Spleen (tissue), 7 donors: ENCODE measurements at regions not wholly inside any gene's neighbourhood (a gene's known extent, or its start where the extent isn't known, plus 50 kb on each side); places are given as distances from the start of the nearest gene placed in this dataset.

ENCODE experiments used
- POLR2A ChIP-seq, 3 donors: fragments of 450-650 bp; IDR thresholded peaks; one replicate each; pipeline ENCODE4 v1.5.1; 2017; ENCODE audit warnings: antibody characterized with exemption in 3 of 3, mild to moderate bottlenecking in 1 of 3
- TF ChIP-seq, protein P1 (sequence below), 11 experiments: fragments of 200-600 bp in 7 of 11; fragments of 450-650 bp in 4 of 11; sonication (generic) in 4 of 11; IDR thresholded peaks in 8 of 11; conservative IDR thresholded peaks in 3 of 11; 1 replicate in 7 of 11; 2 replicates in 4 of 11; pipeline versions ENCODE4 v1.4.0 to v1.8.0; 2016 to 2021; ENCODE audit warnings: antibody characterized with exemption in 11 of 11, inconsistent platforms in 4 of 11, mild to moderate bottlenecking in 1 of 11
- donor health status: DM: no; HTN: no; CAD: no; lungs with moderate emphysema.
- donor health status: DM: no; HTN: no; CAD: no.
- donor health status: DM: no; HTN: no; CAD: no.

DNA sequence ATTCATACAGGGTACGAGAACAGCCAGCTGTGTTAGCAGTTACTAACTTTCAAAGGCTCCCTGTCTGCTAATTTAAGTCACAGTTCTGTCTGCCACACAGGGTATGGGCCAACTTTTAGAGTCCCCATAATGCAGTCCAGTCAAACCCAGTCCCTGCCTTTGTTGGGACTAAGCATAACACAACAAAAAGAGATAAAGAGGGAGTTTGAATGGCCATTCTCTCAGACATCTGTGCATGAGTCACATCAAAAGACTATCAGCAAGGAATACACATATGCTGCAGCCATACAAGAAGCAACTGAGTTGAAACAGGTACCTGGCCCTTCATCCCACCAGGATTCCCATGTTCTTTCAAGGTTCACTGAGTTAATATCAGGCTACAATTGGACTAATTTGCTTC lies 744.5 kb upstream of the C9orf72 start:
- TF ChIP-seq, protein P1, sequence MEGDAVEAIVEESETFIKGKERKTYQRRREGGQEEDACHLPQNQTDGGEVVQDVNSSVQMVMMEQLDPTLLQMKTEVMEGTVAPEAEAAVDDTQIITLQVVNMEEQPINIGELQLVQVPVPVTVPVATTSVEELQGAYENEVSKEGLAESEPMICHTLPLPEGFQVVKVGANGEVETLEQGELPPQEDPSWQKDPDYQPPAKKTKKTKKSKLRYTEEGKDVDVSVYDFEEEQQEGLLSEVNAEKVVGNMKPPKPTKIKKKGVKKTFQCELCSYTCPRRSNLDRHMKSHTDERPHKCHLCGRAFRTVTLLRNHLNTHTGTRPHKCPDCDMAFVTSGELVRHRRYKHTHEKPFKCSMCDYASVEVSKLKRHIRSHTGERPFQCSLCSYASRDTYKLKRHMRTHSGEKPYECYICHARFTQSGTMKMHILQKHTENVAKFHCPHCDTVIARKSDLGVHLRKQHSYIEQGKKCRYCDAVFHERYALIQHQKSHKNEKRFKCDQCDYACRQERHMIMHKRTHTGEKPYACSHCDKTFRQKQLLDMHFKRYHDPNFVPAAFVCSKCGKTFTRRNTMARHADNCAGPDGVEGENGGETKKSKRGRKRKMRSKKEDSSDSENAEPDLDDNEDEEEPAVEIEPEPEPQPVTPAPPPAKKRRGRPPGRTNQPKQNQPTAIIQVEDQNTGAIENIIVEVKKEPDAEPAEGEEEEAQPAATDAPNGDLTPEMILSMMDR (IDR thresholded peaks at IDR 0.05 in 8 of 11, conservative IDR thresholded peaks at IDR 0.05 in 3 of 11), result no peak
- no peak for TF ChIP-seq POLR2A (IDR thresholded peaks at IDR 0.05)
